NCI-H69 (cell line): ENCODE measurements at regions not wholly inside any gene's neighbourhood (a gene's known extent, or its start where the extent isn't known, plus 50 kb on each side); places are given as distances from the start of the nearest gene placed in this dataset.
"Not testable (repeated sequence)": the region's sequence is repeated elsewhere in the genome, so short reads cannot be mapped to it uniquely, and the experiment has no call there.

ENCODE experiments used
- DNase-seq: peaks from one replicate; lab custom pipeline; 2025; lab: John Stamatoyannopoulos, UW

DNA sequence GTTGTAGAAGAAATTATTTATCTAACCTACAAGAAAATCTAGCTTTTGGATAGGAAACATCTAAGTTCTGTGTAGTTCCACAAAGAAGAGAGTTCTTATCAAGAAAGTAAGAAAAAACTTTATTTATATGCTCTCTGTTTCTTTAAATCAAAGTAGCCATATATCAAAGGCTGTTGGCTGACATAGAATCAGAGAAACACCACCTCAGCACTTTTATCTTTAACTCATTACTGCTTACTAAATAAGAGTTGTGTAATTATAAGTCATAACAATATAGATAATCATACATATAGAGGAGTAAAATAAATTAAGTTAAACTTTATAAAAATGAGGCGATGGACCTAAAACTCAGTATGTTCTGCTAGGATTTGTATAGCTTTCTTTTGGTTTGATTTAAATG lies 570.6 kb downstream of the PCDH17 start:
- no peak for DNase-seq

DNA sequence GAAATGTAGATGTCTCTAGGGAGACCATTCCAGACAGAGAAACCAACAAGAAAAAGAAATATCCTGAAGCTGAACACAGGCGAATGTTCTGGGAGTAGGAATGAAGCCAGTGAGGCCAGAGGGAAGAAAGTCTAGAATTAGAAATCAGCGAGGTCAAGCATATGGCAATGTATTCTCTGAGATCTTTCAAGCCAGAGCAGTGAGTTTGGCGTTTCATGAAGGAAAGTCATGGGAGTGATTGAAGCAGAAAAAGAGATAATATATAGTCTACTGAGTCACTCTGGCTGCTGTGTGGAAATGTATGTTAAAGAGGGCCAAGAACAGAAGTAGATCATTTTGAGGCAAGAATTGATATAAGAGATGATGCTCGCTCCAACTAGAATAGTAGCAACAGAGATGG lies 576.0 kb downstream of the PCDH17 start:
- DNase-seq = no peak

GRCh38 chr13:58235454-58235853 lies 603.9 kb downstream of the PCDH17 start:
- DNase-seq = no peak

DNA sequence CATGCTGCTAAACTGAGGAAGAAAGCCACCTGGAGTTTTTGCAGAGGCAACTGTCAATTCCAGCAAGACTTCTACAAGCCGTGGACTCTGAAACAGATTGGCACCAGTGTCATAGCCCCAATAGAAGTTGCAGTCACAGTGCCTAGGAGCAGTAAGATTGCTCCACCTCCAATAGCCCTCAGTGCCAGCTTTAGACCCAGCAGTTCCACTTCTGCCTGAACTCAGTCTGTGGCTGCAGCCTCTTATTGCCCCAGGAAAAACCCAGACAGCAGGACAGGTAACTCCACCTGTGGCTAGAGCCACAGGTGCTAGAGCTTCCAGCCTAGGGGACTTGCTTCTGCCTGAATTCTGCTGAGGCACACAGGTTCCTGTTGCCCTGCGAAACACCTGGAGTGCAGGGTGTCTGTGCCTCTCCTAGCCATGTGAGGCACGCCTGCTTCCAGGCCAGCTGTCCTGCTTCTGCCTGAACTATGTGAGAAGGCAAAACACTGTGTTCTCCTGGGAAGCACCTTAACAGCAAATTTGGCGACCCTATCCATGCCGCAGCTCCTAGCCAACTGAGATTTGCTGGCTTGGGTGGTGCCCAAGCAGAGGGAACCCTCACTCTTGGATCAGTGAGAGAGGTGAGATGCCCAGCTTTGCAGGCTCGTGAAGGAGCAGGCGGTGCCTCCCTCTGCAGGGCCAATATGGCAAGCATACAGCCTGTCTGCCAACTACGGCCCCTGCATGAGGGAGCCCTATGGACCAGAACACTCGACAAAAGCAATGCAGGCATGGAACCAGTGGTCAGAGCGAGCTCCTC lies 607.6 kb downstream of the PCDH17 start:
- DNase-seq = no peak

DNA sequence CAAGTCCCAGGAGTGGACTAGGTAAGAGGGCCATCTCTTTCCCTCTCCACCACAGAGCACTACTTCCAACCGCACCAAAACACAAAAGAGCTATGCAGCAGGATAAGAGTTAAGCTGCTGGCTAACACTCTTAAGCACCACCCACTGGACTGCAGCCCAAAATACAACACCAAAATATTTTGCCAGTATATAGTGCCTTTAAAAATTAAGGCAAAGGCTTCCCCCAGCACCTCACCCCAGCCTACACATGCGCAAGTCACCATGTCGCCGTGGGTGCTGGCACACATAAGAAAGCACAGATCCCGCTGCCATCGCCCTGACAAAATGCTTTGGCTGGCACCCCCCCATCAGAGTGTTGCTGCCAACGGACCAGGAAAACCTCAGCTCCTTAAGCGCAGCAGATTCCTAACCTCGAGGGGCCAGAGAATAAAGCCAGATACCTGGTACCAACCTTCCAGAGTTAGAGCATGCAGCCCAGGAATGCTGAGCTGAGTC lies 608.3 kb downstream of the PCDH17 start:
- DNase-seq = no peak

- DNase-seq = no peak
Measured at GRCh38 chr13:58247080-58247479, 615.5 kb downstream of the PCDH17 start.

GRCh38 chr13:58254943-58255342 lies 623.4 kb downstream of the PCDH17 start:
- DNase-seq = peak; percentile 5

- DNase-seq = peak; percentile 41
Measured at GRCh38 chr13:58266271-58266670, 634.7 kb downstream of the PCDH17 start.

DNA sequence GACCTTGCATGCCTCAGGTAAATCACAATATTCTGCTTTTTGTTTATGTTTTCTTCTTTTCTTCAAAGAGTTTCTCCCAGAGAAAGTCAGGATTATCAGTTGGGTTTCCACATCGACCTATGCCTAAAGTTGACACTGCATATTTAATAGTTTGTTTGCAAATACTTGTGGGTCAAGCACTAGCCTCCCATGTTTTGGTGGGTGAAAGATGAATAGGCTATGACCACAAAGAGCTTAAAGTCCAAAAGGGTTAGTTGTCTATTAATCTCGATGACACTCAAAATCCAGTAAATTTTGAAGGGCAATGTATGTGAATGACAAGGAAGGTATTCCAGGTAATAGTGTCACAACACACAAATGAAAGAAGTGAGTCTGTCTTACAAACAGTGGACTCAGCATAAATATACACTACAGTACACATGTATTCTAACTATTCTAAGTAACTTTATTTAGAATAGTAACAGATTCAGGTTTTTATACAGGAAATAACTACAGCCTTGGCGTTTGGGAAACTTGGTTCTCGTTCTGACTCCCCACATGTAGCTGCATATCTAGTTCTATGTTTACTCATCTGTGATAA lies 667.1 kb downstream of the PCDH17 start:
- no peak for DNase-seq

DNA sequence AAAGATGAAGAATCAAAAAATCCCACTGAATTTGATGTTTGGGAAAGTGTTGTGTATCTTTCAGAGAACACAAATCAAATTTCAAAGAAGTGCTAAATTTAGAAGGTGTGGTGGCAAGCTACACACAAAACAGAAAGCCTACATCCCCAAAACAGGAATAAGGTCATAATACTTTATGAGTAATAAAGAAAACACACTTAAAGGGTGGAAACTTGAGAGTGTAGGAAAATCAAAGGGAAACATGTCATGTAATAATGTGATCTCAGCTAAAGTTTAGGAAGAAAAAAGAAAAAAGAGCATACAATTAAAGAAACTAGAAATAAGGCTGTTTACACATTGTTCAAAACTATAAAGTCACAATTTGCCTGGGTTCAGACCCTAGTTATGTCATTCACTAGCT lies 668.7 kb downstream of the PCDH17 start:
- DNase-seq = no peak

GRCh38 chr13:58300974-58301681 lies 669.6 kb downstream of the PCDH17 start:
- DNase-seq = peak; percentile 6

DNA sequence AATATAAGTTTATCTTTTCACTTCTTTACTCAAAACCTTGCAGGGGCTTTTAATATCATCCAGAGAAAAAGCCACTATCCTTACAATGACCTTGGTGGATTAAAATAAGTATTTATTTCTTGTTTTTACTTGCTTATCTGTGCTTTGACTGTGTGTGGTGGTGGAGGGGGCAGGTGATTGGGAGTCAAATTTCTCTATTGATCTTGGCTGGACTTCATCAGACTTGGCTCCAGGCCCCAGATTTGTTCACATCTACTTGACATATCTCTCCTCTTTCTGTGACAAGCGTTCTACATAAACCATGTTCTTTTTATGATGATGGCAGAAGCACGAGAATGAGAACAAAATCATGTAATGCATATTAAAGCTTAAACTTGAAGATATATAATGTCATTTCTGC lies 670.8 kb downstream of the PCDH17 start:
- no peak for DNase-seq

DNA sequence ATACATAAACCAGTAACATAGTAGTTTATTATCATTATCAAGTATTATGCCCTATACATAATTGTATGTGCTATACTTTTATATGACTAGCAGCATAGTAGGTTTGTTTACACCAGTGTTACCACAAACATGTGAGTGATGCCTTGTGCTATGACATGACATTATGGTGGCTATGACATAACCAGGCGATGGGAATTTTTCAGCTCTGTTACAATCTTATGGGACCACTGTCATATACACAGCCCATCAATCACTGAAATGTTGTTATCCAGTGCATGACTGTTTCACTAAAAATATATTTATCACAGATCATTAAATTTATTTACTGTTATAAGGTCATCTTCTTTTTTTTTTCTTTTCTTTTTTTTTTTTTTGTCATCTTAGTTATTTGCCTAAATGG lies 674.5 kb downstream of the PCDH17 start:
- DNase-seq = no peak

DNA sequence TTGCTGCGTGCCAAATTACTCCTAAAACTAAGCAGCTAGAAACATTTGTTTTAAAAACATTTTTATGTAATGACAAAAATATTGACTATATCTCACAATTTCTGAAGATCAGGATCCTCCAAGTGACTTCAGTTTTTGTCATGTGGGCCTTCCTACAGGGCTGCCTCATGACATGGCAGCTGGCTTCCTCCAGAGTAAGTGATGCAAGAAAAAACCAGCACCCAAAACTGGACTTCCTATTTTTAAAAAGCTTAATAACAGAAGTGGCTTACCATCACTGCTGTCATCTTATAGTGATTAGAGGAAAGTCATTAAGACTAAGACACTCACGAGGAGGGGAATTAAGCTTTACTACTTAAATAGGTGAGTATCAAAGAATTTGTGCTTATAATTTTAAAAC lies 681.7 kb downstream of the PCDH17 start:
- no peak for DNase-seq

- DNase-seq = no peak
Measured at GRCh38 chr13:58318495-58319167, 687.1 kb downstream of the PCDH17 start.

GRCh38 chr13:58324161-58324560 lies 692.6 kb downstream of the PCDH17 start:
- peak; percentile 9 for DNase-seq

DNA sequence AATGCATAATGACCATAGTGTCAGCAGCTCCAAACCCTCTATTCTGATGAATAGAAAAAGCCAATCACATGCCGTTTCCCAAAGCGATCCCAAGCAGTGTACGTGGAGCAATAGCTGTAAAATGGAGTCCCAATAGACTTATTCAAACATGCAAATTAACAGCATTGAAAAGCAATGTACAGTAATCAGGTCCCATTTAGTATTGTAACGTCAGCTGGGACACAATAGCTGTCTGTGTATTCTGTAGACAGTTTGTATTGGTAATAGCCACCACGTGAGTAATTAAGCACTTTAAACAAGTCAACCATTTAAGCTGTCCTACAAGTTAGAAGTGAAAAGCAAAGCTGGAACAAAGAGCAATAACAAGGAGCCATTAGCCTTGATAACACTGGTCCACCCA lies 698.2 kb downstream of the PCDH17 start:
- peak; percentile 93 for DNase-seq

GRCh38 chr13:58340895-58341294 lies 709.4 kb downstream of the PCDH17 start:
- DNase-seq = no peak

DNA sequence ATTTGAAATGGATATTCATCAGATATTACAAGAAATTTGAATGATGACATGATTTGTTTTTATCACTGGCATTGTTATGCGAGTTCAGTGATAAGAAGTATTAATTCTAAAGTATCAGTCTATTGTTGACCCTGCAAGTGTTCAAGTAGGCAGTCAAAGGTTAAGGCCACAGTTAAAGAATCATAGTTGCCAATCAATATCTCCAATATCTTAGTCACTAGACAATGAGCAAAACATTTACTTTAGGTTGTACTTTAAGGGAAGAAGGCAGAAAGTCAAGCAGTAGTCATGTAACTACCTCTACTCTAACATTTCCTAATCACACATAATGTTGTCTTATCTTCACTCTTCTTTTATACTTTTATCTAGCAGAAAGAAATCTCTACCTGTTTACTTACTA lies 709.8 kb downstream of the PCDH17 start:
- DNase-seq = no peak

DNA sequence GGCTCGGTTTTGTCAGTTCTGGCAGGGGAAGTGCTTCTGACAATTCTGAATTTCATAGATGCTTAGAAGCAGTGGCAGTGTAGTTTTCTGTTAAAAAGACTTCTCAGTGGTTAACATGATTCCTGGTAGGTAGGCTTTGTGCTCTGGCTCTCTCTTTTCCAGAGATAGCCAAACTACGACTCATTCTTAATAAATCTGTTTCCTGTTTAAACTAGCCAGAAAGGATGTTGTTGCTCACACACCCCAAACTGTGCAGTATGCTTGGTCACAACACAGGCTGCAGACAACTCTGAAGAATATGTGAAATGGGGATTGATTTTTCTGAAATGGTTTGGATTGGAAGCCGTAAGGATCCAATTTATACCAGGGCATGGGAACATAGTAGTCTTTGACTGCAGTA lies 711.5 kb downstream of the PCDH17 start:
- no peak for DNase-seq

DNA sequence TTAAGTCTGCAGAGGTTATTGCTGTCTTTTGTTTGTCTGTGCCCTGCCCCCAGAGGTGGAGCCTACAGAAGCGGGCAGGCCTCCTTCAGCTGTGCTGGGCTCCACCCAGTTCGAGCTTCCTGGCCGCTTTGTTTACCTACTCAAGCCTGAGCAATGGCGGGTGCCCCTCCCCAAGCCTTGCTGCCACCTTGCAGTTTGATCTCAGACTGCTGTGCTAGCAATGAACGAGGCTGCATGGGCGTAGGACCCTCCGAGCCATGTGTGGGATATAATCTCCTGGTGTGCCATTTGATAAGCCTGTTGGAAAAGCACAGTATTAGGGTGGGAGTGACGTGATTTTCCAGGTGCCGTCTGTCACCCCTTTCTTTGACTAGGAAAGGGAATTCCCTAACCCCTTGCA lies 720.6 kb downstream of the PCDH17 start:
- DNase-seq = not testable (repeated sequence)

- peak; percentile 62 for DNase-seq
Measured at GRCh38 chr13:58369936-58370335, 738.4 kb downstream of the PCDH17 start.
